GM19043 (cell line): ENCODE measurements at regions not wholly inside any gene's neighbourhood (a gene's known extent, or its start where the extent isn't known, plus 50 kb on each side); places are given as distances from the start of the nearest gene placed in this dataset.

Source experiments
- ATAC-seq: cut with Tn5 transposase; IDR thresholded peaks from one replicate; pipeline ENCODE4 v1.9.1; 2021; ENCODE audit warnings: low read depth; ENCODE audit not compliant: unreplicated experiment

DNA sequence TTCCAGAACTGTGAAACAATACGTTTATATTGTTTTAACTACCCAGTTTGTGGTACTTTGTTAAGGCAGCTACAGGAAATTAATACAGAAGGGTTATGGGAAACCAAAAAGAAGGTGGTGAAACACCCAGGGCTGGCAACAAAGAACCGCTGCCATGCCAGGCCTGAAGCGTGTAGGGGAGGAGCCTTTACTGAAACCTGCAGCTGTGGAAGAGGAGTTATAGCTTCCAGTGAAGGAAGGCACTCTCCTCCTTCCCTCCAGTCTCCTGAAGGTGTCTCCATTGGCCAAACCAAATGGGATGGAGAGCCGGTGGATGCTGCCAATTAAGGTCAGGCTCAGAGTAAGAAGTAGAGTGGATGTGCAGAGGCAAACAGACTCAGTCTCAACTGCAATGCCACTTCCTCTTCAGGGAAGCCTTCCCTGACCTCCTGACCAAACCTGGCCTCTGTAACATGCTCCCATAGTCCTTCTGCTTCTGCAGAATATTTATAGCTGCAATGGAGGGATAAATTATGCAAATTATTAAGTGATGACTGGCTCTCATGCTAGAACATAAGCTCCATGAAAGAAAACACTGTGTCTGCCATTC, 168.3 kb downstream of the DAD1 start:
- no peak for ATAC-seq

DNA sequence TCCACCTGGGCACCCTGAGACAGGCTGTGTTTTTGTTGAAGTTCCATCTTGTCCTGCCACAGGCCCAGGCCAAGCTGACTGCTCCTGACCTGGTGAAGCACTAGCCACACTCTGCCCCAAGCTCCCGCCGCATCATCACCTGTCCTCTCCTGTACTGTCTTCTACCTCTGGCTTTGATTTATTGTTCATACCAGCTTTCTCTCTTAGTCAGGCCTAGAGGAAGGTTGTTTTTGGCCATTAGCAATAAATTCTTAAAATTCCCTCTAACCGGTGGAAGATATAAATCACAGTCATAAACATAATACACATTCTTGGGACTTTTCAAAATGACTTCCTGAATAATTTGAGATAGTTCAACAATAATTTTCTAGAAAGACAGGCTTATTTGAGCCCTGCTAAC, 169.4 kb downstream of the DAD1 start:
- ATAC-seq: no peak

DNA sequence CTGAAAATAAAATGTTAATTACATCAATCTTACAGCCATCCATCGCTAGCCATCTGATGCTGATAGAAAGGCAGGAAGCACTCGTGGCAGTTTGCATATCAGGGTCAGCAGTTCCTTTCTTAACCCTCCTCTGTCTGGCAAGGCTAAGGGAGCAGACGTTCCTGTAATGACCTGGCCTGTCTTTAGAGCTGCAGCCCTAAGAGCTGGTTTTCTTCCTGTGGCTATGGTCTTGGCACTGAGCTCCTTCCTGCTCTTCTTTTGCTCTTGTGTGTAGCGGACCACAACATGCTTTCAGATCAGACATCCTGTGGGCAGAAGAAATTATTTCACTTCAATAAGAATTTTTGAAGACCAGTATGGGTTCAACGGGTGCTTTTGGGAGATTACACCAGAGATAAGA, 170.4 kb downstream of the DAD1 start:
- ATAC-seq: peak; percentile 74

DNA sequence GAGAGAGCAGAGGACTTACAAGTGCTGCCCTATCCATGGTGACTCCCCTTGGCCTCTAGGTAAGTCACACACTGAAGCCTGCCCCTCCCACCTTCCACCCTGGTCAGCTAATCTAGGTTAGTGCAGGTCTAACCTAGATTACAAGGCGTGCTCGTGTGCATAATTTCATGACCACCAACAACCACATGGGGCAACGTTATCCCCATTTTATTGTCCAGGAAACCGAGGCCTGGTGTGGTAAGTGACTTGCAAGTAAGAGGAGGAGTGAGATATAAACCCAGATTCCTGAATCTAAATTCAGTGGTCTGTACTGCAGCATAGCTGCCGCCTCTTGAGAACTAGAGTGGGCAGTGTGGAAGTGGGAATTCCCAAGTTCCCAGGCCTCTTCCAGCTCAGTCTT, 171.1 kb downstream of the DAD1 start:
- no peak for ATAC-seq

DNA sequence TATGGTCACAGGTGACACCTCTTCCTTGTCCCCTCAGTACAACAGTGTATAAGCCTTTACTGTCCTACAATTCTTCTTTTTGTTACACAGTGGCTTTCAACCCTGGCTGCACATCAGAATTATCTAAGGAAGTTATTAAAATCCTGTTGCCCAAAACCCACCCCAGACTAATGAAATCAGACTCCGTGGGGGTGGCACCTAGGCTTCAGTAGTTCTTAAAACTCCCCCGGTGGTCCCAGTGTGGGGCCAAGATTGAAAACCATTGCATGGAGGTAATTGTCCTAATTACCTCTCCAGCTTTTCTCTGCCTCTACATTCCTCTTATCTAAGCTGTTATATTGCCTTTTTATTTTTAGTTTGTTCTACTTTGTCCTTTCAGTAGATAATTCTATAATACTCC, 172.8 kb downstream of the DAD1 start:
- no peak for ATAC-seq

DNA sequence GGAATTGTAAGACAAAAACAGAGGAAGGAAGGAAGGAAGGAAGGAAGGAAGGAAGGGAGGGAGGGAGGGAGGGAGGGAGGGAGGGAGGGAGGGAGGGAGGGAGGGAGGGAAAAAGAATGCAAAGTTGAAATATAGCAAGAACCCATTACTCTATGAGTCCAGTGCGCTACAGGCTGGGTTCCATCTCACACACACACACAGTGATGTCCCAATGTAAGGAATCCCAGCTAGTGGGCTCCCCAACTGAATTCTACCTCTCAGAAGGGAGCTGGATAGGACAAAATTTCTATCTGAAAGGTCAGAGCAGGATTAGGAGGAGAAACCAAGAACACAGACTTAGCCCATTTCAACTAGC, 173.4 kb downstream of the DAD1 start:
- no peak for ATAC-seq

DNA sequence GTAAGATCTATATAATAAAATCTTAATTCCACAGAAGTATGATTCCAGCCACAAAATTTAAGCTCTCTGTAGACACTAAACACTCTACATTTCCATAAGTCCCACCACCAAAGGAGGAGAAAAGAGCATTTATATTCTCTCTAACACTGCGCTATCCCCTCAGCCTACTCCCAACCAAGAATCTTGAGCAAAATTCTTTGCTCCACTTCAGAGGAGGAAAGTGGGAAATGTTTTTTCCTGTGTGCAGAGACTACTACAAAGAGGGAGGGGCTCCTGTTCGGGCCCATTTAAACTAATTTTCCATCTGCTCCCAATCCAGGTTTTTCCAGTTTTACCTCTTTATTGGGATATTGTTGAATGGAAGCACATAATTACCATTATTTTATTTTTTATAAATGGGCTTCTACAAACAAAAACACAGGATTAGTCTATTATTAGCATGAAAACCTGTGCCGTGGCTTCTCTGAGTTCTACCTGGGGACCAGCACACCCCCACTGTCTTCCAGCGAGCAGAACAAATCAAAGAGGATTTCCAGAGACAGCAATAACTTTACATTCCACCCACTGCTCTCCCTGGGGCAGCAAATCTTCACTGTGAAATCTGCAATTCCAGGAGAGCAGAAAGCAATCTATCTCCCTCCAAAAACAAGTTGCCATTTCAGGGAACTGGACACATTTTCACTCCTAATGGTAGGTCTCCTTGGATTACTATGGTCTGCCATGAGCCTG, 174.0 kb downstream of the DAD1 start:
- no peak for ATAC-seq

DNA sequence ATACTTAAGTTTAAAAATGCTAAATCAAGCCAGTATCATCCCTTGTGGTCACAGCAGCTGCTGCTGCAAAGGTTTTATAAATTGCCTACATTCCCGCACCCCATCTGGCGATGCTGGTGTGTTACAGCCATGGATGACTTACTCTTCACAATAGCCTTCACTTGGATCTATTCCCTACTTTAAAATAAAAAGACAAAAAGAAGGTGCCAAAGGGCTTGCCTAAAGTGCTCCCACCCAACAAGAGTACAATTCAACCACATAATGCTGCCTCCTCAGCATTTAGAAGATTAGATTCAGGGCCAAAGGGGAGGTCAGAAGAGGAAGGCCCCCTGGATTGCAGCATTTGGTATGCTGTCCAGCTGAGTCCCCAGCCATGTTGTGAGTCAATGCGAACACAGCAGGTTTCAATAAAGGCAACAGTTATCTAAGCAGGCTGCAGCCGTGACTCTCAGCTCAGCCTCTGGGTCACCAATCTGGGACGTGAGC, 176.1 kb downstream of the DAD1 start:
- ATAC-seq: no peak

DNA sequence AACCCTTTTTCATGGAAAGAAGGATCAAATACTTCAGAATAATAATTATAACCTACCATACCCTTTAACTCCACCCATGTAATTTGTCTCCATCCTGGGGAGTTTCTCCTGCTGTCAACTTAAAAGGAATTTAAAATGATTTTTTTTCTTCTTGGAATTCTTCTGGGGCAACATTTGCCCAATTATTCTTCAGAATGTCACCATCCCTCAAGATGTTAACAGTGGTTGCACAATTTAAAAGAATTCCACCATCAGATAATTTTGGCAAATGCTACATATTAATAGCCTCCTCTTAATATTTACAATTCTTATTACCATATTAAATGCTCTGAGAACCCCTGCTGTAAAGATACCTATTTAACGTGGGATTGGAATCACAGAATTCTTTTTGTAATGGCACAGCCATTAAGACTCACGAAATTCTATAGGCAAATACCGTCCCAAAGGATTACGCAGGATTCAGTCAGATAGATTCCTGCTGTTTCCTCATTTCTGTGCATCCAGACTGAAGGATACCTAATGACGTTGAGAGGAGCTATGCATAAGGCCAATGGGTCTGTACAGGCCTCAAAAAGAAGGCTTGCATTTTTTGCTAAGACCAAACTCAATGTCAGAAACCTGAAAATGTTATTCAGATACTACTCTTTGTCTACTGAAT, 177.5 kb downstream of the DAD1 start:
- ATAC-seq: no peak

DNA sequence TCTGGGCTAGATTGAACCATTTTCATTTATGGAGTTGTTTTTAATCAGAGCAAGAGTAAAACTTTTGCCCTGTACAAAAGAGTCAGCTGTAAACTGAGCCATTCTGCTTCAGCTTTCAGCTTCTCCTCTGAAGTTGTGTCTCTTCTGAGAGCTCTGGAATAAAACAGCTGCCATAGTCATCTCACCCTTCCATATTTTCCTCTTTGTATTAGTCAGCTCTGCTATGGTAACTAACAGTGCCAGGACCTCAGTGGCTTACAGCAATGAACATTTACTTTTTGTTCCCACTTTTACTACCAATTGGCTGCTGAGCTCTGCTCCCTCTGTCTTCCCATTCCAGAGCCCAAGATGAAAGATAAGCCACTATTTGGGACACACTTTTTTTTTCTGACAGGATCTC, 178.5 kb downstream of the DAD1 start:
- ATAC-seq: no peak

DNA sequence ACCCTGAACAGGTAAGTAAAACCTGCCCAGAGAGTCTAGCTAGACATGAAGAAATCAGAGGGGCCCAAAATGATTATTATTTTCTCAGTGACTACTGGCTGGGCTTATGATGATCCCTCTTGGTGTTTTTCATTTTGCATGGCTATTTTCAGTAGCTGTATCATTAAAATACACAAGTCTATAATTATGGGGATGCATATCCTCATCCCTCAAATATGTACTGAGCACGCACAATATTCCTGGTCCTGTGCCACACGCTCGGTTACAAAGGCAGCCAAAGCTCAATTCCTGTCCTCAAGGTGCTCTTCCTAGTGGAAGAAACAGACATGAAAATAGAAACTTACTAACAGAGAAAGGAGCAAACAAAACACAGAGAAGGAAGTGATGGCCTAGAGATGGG, 180.0 kb downstream of the DAD1 start:
- ATAC-seq: no peak

DNA sequence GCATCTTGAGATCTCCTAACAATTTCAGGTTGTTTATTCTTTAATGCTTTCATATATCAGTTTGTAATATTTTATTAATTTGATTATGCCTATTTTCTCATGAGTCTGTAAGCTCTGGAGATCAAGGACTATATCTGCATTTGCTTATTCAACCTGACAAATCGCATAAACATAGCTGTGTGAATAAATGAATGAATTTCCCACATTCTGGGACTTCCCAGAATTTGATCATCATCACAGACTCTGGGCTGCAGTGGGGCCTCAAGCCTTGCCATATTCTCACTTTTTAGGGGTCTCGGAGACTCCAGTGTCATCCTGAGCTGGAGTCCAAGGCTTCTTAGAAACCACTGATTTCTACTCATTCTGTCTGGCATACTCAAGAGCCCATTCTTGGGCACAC, 180.5 kb downstream of the DAD1 start:
- no peak for ATAC-seq

DNA sequence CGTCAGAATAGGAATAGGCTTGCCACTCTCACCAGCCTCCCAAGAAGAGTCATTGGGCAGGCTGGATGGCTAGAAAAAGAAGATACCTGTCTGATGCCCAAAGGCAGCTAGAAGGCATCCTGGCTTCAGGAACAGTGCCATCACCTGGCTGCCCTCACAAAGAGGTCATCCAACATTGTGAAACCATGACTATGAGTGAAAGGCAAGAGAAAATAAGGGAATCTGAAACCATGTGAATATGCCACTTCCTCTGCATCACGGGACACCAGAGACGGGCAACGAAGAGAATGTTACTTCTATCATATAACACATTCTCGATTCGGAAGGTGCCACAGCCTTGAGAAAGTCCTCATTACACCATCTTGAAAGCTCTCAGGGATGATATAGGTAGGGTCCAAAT, 182.0 kb downstream of the DAD1 start:
- ATAC-seq: no peak

DNA sequence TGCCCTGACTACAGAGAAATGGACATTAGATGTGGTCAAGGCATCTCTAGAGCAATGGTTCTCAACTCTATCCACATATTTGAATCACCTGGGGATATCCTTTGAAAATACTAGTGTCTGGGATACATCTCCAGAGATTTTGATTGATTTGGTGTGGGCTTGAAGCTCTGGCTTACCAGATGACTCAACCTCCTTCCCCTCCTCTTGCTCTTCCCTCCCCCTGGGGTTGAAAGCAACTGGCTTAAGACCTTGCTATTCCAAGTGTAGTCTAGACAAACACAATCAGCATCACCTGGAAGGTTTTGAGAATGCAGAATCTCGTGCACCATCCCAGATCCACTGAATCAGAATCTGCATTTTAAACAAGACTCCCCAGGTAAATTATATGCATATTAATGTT, 183.8 kb downstream of the DAD1 start:
- no peak for ATAC-seq

DNA sequence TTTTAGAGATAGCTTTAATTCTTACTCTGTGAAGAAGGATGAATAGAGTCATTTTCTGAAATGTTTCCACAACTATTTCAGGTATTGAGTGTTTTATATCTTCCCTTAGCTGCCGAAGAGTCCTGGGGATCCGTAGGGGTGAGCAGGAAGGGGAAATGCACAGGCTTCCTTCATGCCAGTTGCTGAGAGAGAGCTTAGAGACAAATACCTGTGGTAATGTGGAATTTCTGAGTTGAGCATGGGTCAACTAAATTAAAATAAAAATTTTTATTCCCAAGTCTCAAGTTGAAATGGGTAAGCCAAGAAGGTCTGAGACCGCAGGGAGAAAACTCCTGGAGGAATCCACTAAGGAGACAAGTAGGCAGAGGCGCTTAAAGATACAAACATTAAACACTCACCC, 185.7 kb downstream of the DAD1 start:
- ATAC-seq: no peak

DNA sequence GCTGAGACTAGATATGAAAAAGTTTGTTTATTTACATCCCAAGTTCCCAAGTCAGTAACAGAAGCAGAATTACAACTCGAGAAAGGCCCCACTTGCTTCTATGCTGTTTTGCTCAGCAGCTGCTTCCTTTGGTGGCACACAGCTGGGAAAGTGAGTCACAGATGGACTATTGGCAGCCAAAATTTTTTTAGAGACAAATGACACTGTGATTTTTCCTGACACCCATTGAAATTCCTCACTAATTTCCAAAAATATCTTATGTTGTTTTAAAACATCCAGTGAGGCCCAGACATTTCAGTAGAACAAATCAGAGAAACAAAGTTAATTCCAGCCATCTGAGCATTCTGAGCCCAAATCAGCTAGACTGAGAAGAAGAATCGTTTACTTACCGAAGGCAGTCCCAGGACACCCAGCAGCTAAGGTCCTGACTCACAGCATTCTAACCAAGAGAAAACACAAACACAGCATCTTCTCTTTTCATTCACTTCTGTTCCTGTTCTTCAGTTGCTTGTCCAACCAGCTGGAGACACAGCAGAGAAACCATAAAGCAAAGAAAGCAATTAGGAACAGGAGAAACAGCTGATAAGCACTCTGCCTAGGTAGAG, 188.3 kb downstream of the DAD1 start:
- ATAC-seq: no peak

DNA sequence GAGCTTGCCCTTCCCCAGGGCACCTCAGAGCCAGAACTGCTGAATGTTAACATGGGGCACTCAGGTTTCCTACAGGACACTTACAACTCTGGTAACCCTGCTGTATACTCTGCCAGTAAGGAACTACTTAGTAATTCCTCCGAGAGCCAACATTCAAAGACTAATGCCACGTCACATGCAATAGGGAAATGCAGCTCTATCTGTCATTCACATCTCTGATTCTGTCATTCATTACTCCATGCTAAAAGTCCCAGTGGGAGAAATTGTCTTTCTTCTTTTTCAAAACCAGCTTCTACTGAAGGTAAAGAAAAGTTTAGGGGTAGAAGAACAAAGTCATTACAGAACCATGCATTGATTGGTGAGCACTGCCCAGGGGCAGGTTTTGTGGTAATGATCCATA, 189.2 kb downstream of the DAD1 start:
- ATAC-seq: no peak

DNA sequence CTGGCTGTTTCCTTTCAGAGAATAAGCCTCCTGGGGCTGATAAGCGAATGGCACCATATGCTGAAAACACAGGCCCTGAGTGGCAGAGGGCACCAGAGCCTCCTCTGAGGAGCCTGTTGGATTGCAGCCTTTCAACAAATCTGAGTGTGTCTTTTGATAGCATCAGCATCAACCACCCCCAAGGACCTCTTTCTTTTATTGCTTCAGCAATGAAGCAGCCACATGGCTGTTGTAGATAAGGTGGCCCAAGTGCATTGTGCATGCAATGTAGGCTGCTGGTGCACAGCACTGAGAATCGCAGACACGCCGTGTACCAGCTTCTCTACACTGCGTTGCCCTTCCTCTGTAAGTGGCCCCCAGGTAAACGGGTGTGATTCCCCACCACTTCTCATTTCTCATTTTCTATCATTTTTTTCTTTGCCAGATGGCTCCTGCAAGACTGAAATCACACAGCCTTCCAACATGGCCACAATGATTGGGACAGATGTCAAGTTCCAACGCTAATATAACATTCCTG, 191.7 kb downstream of the DAD1 start:
- no peak for ATAC-seq

DNA sequence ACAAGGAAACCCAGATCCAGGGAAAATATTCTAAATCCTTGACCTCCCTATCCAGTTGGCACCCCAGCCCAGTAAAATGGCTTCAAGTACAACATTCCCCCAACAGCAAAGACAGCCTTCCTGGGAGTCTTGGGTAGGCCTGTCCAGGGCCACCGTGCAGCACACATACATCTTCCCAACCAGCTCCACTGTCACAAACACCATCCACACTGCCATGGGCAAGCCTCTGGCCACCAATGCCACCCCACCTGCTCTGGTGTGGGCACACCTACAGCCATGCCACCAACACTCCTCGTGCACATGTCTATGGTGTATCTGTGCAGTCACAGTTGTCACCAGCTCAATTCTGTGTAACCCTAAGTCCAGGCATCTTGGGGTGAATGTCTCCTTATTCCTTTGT, 193.2 kb downstream of the DAD1 start:
- ATAC-seq: no peak

DNA sequence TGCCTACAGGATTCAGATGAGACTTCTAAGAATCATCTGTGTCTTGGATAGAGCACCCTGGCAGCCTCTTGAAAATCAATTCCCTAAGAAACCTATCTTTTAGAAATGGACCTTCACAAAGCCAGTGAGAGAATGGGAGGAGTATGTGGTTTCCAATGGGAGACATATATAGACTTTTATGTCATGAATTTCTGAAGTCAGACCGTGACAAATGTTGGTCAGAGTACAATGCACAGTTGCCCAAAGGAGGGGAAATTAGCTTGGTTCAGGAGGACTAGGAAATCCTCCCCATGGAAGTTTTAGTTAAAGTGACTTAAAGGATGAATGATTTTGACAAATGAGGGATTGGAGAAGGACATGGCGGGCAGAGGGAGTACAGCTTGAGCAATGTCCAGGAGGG, 194.4 kb downstream of the DAD1 start:
- no peak for ATAC-seq

DNA sequence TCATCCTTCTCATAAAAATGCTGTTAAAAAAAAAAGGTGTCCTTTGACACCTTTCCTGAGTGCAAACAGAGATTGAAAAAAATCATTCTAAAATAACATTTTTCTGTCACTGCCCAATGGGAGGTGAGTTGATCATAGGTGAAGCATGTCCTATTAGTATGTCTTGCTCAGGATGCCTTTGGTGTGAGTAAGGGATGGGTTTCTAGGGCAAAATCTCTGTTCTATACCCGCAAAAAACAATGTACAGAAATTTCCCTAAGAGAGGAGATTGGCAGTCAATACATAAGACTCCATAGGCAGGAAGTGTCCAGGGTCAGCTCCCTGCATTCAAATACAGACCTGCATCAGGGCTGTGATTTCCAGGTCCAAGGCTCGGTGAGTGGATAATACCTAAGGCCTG, 195.2 kb downstream of the DAD1 start:
- no peak for ATAC-seq
